Keratinocyte (primary cell): ENCODE measurements at regions not wholly inside any gene's neighbourhood (a gene's known extent, or its start where the extent isn't known, plus 50 kb on each side); places are given as distances from the start of the nearest gene placed in this dataset.

Experiments
- DNase-seq: peaks from one replicate; pipeline ENCODE4 v3.0.0-alpha.2; 2011; ENCODE audit warnings: low read depth, missing footprints, low spot score
- FAIRE-seq: peaks from 2 replicates; lab custom pipeline; 2011; peaks lifted over from hg19 to GRCh38; lab: Jason Lieb, UNC
- H2AFZ ChIP-seq: 2 replicates; pipeline ENCODE4 v1.6.0; 2012; ENCODE audit warnings: low read length, control low read depth, inconsistent platforms; ENCODE audit not compliant: control insufficient read depth
- H3K27ac ChIP-seq: 2 replicates; pipeline ENCODE4 v1.5.1; 2011; ENCODE audit warnings: low read length; ENCODE audit not compliant: control insufficient read depth, insufficient read depth
- H3K27me3 ChIP-seq: 3 replicates; pipeline ENCODE4 v1.6.0; 2011; ENCODE audit warnings: low read length; ENCODE audit not compliant: control insufficient read depth, insufficient read depth; ENCODE audit errors: extremely low read depth
- H3K36me3 ChIP-seq, 2 experiments: 2 replicates in 1 of 2; 3 replicates in 1 of 2; pipeline ENCODE4 v1.5.1; 2011; ENCODE audit warnings: low read length in 2 of 2, mild to moderate bottlenecking in 1 of 2; ENCODE audit not compliant: control insufficient read depth in 2 of 2, insufficient read depth in 2 of 2; ENCODE audit errors: extremely low read depth in 1 of 2
- H3K4me1 ChIP-seq: 3 replicates; pipeline ENCODE4 v1.5.1; 2011; ENCODE audit warnings: low read length; ENCODE audit not compliant: control insufficient read depth, insufficient read depth; ENCODE audit errors: extremely low read depth
- H3K4me2 ChIP-seq: 3 replicates; pipeline ENCODE4 v1.6.0; 2011; ENCODE audit warnings: low read depth, low read length; ENCODE audit not compliant: control insufficient read depth, insufficient read depth; ENCODE audit errors: extremely low read depth
- H3K4me3 ChIP-seq, 3 experiments: fragments of 200-600 bp in 1 of 3; sonication (generic) in 1 of 3; 2 replicates in 2 of 3; 3 replicates in 1 of 3; pipeline ENCODE4 v1.5.1; 2011 to 2016; ENCODE audit warnings: low read length in 3 of 3, mild to moderate bottlenecking in 3 of 3, control low read depth in 2 of 3, inconsistent platforms in 1 of 3, low read depth in 1 of 3, mixed read lengths in 1 of 3, mixed run types in 1 of 3, moderate library complexity in 1 of 3; ENCODE audit not compliant: control insufficient read depth in 2 of 3, insufficient read depth in 2 of 3; ENCODE audit errors: extremely low read depth in 1 of 3
- H3K79me2 ChIP-seq: 2 replicates; pipeline ENCODE4 v1.6.0; 2012; ENCODE audit warnings: low read length; ENCODE audit not compliant: control insufficient read depth, insufficient read depth
- H3K9ac ChIP-seq: 3 replicates; pipeline ENCODE4 v1.6.0; 2011; ENCODE audit warnings: low read length; ENCODE audit not compliant: control insufficient read depth, insufficient read depth; ENCODE audit errors: extremely low read depth
- H3K9me1 ChIP-seq: 3 replicates; pipeline ENCODE4 v1.6.0; 2011; ENCODE audit warnings: low read length; ENCODE audit not compliant: control insufficient read depth, insufficient read depth; ENCODE audit errors: extremely low read depth
- H3K9me3 ChIP-seq: 2 replicates; pipeline ENCODE4 v1.5.1; 2012; ENCODE audit warnings: low read depth, low read length; ENCODE audit not compliant: control insufficient read depth
- H4K20me1 ChIP-seq: 3 replicates; pipeline ENCODE4 v1.6.0; 2011; ENCODE audit warnings: low read length; ENCODE audit not compliant: control insufficient read depth, insufficient read depth; ENCODE audit errors: extremely low read depth
- EZH2 ChIP-seq: IDR thresholded peaks from one replicate; pipeline ENCODE4 v1.6.1; 2012; ENCODE audit warnings: inconsistent platforms, mild to moderate bottlenecking, low read length, moderate library complexity
- dilution Hi-C: fragments of 300-500 bp; cut with MboI; formaldehyde crosslinking; loops from one replicate; pipeline ENCODE4 v1.7.0; 2020; ENCODE audit warnings: low sequenced_read_pairs; ENCODE audit not compliant: extremely low pct_ligation_motif_present
- TF ChIP-seq, protein P1 (sequence below), 3 experiments: IDR thresholded peaks in 1 of 3; conservative IDR thresholded peaks in 1 of 3; optimal IDR thresholded peaks in 1 of 3; 2 replicates in 2 of 3; 3 replicates in 1 of 3; pipeline versions ENCODE3 to v1.5.1; 2011; ENCODE audit warnings: low read length in 3 of 3, mild to moderate bottlenecking in 3 of 3, moderate library complexity in 2 of 3, control low read depth in 1 of 3, inconsistent platforms in 1 of 3; ENCODE audit not compliant: insufficient read depth in 2 of 3; ENCODE audit errors: extremely low read depth in 1 of 3

DNA sequence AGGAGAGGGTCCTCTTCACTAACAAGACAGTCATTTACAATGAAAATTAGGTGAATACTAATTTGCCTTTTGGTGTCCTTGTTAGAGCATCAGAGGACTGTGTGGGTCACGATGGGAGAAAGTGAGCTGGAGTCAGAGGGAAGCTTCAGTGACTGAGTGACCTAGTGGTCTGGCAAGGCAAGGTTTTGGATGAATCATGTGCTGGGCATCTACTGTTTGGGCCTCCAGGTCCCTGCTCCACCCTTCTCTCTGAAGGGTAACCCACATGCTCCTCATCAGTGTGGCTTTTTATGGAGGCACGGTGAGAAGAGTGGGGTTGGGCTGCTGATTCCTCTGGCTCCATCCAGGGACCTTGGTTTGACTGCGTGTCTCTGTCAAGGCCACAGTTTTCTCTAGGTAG is 60.5 kb upstream of the EXOC2 start:
- Histone ChIP-seq H2AFZ (no peak overlapping the region), H3K79me2 (no peaks in the 10 kb centered on the region), H3K9me1 (no peaks in the 10 kb centered on the region), H3K4me3 (no peak overlapping the region), H3K9ac (no peak overlapping the region), H4K20me1 (no peaks in the 10 kb centered on the region), H3K9me3 (no peaks in the 10 kb centered on the region), H3K36me3 (no peaks in the 10 kb centered on the region), H3K27ac (no peak overlapping the region), H3K27me3 (no peaks in the 10 kb centered on the region), H3K4me1 (no peaks in the 10 kb centered on the region), H3K4me2 (no peak overlapping the region)
- DNase-seq (no peak), FAIRE-seq (no peak)
- no peak for TF ChIP-seq EZH2
- TF ChIP-seq, protein P1, sequence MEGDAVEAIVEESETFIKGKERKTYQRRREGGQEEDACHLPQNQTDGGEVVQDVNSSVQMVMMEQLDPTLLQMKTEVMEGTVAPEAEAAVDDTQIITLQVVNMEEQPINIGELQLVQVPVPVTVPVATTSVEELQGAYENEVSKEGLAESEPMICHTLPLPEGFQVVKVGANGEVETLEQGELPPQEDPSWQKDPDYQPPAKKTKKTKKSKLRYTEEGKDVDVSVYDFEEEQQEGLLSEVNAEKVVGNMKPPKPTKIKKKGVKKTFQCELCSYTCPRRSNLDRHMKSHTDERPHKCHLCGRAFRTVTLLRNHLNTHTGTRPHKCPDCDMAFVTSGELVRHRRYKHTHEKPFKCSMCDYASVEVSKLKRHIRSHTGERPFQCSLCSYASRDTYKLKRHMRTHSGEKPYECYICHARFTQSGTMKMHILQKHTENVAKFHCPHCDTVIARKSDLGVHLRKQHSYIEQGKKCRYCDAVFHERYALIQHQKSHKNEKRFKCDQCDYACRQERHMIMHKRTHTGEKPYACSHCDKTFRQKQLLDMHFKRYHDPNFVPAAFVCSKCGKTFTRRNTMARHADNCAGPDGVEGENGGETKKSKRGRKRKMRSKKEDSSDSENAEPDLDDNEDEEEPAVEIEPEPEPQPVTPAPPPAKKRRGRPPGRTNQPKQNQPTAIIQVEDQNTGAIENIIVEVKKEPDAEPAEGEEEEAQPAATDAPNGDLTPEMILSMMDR (optimal IDR thresholded peaks at IDR 0.05 in 1 of 3, IDR thresholded peaks at IDR 0.05 in 1 of 3, conservative IDR thresholded peaks at IDR 0.05 in 1 of 3; ENCODE audit: extremely low read depth in 1 of 3, insufficient read depth in 2 of 3, low read length in 3 of 3) = no peak
- dilution Hi-C loops = loop anchor here (25.0 kb wide), 1 partner anchor 609 kb away; no protein-coding TSS in a partner anchor

DNA sequence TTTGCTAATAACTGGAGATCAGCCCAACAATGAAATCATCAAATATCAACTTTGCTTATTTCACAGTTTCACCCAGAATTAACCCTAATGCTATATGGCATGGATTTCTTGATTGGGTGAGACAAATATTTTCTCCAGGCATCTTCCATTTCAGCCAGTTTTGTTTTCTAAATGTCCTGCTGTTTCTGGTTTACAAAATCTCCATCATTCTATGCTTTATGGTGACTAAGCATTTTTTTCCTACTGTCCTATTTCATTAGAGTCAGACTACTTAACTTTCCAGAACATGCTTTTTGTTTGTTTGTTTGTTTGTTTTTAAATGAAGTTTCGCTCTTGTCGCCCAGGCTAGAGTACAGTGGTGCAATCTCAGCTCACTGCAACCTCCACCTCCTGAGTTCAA is 59.5 kb upstream of the EXOC2 start:
- no peak for DNase-seq
- Histone ChIP-seq H4K20me1 (no peaks in the 10 kb centered on the region), H3K27ac (no peak overlapping the region), H3K36me3 (no peaks in the 10 kb centered on the region), H3K9ac (no peak overlapping the region), H2AFZ (no peak overlapping the region), H3K4me3 (no peak overlapping the region), H3K79me2 (no peaks in the 10 kb centered on the region), H3K9me1 (no peaks in the 10 kb centered on the region), H3K4me2 (no peak overlapping the region), H3K27me3 (no peaks in the 10 kb centered on the region), H3K9me3 (no peaks in the 10 kb centered on the region), H3K4me1 (no peaks in the 10 kb centered on the region)
- TF ChIP-seq, protein P1 (optimal IDR thresholded peaks at IDR 0.05 in 1 of 3, IDR thresholded peaks at IDR 0.05 in 1 of 3, conservative IDR thresholded peaks at IDR 0.05 in 1 of 3; ENCODE audit: extremely low read depth in 1 of 3, insufficient read depth in 2 of 3, low read length in 3 of 3) = no peak
- no peak for TF ChIP-seq EZH2
- dilution Hi-C loops = loop anchor here (25.0 kb wide), 1 partner anchor 610 kb away; no protein-coding TSS in a partner anchor
- no peak for FAIRE-seq
